ENCODE measurements at regions not wholly inside any gene's neighbourhood (a gene's known extent, or its start where the extent isn't known, plus 50 kb on each side); places are given as distances from the start of the nearest gene placed in this dataset.

- Histone ChIP-seq H3K4me2 (ENCODE audit: low read depth, low read length) (no peak overlapping the region), H3K14ac (replicated peaks; ENCODE audit: low read depth, low read length) (no peak overlapping the region), H3K27ac (ENCODE audit: insufficient read depth, low read length) (no peak overlapping the region), H4K20me1 (ENCODE audit: insufficient read depth, low read length) (no peaks in the 10 kb centered on the region), H3K79me1 (ENCODE audit: low read depth in 1 of 2, low read length in 2 of 2) (no peaks in the 10 kb centered on the region), H2BK5ac (ENCODE audit: low read depth, low read length, poor library complexity, severe bottlenecking) (no peak overlapping the region), H3K18ac (ENCODE audit: low read depth, low read length) (no peak overlapping the region), H2AK5ac (ENCODE audit: low read depth, low read length) (no peak overlapping the region), H3K4me1 (ENCODE audit: control insufficient read depth, insufficient read depth, low read length) (no peaks in the 10 kb centered on the region), H3K56ac (ENCODE audit: extremely low read depth, insufficient read depth, low read length) (no peak overlapping the region), H3K4ac (ENCODE audit: low read depth, low read length) (no peak overlapping the region), H3K36me3 (ENCODE audit: control insufficient read depth, insufficient read depth, low read length) (no peaks in the 10 kb centered on the region), H2BK20ac (ENCODE audit: low read depth, low read length) (no peak overlapping the region), H2BK120ac (ENCODE audit: low read depth, low read length) (no peak overlapping the region), H3K9ac (ENCODE audit: low read depth, low read length) (no peak overlapping the region), H3K27me3 (ENCODE audit: control insufficient read depth, insufficient read depth, low read length) (no peaks in the 10 kb centered on the region; the same call in 1 of the 2 replicates), H3K23ac (ENCODE audit: low read depth, low read length) (no peak overlapping the region), H4K91ac (ENCODE audit: insufficient read depth, low read depth, low read length) (no peak overlapping the region), H2BK15ac (ENCODE audit: low read depth, low read length) (no peak overlapping the region), H4K8ac (ENCODE audit: low read depth in 2 of 2, low read length in 2 of 2) (no peak overlapping the region), H2AK9ac (replicated peaks; ENCODE audit: low read depth, low read length, poor library complexity) (no peak overlapping the region), H3K9me1 (ENCODE audit: insufficient read depth, low read length) (no peaks in the 10 kb centered on the region), H2AFZ (replicated peaks; ENCODE audit: low read length, poor library complexity) (peak overlapping the region; percentile 43), H3K4me3 (ENCODE audit: insufficient read depth, low read depth, low read length) (no peak overlapping the region), H4K5ac (ENCODE audit: low read depth, low read length) (no peak overlapping the region), H3K9me3 (ENCODE audit: control insufficient read depth, insufficient read depth, low read length) (peaks cover 31% of the 10 kb centered on the region)
- no peak for DNase-seq
- no peak for TF ChIP-seq MAFK (IDR thresholded peaks at IDR 0.05; ENCODE audit: low read depth, low read length)
- TF ChIP-seq RFX5 (IDR thresholded peaks at IDR 0.05; ENCODE audit: low read depth, low read length), result no peak
- no peak for TF ChIP-seq CTCF (conservative IDR thresholded peaks at IDR 0.05; ENCODE audit: low read depth, low read length)
- TF ChIP-seq SMC3 (IDR thresholded peaks at IDR 0.05; ENCODE audit: low read depth, low read length), result no peak
- no peak for TF ChIP-seq CHD1 (IDR thresholded peaks at IDR 0.05; ENCODE audit: low read depth, low read length)
- CTCF ChIA-PET, result no interaction called here
- BruUV-seq (replicated peaks), result no TSS peak
- intact Hi-C loops (cut with micrococcal nuclease), result no loop called here
- WGBS, 2 experiments (ENCODE audit: extremely low coverage in 2 of 2, insufficient read length in 1 of 2), result 55% methylated on average over 5 of the region's 10 CpGs; no CpG with 5 or more reads in 1 of the 2 experiments
- in situ Hi-C loops (cut with MboI; ENCODE audit: low sequenced_read_pairs), result no loop called here
- dilution Hi-C loops (cut with HindIII; ENCODE audit: low sequenced_read_pairs, unreplicated experiment), result no loop called here
- ATAC-seq (ENCODE audit: low read depth), result no peak
- POLR2A ChIA-PET (ENCODE audit: unreplicated experiment), result no interaction called here
Observed at GRCh38 chr9:135179041-135179440, 91.6 kb downstream of the OLFM1 start.

All from IMR-90 (cell line).